DOHH2 (cell line): ENCODE measurements at regions not wholly inside any gene's neighbourhood (a gene's known extent, or its start where the extent isn't known, plus 50 kb on each side); places are given as distances from the start of the nearest gene placed in this dataset.

Experiments
- CTCF ChIP-seq: fragments of 200-600 bp; sonication (generic); IDR thresholded peaks from one replicate; pipeline ENCODE4 v1.5.1; 2014; ENCODE audit warnings: antibody characterized with exemption, mild to moderate bottlenecking, low read depth, low read length; ENCODE audit not compliant: poor library complexity, severe bottlenecking
- EZH2phosphoT487 ChIP-seq: fragments of 200-600 bp; sonication (generic); IDR thresholded peaks from 2 replicates; pipeline ENCODE4 v1.6.1; 2017; ENCODE audit warnings: borderline replicate concordance, mild to moderate bottlenecking, antibody characterized with exemption, low read length, moderate library complexity, mixed read lengths

- TF ChIP-seq CTCF (no peak), EZH2phosphoT487 (no peak)
These were observed 580.5 kb downstream of the HAO1 start for GRCh38 chr20:7359739-7360138.
